ENCODE measurements at regions not wholly inside any gene's neighbourhood (a gene's known extent, or its start where the extent isn't known, plus 50 kb on each side); places are given as distances from the start of the nearest gene placed in this dataset.

DNA sequence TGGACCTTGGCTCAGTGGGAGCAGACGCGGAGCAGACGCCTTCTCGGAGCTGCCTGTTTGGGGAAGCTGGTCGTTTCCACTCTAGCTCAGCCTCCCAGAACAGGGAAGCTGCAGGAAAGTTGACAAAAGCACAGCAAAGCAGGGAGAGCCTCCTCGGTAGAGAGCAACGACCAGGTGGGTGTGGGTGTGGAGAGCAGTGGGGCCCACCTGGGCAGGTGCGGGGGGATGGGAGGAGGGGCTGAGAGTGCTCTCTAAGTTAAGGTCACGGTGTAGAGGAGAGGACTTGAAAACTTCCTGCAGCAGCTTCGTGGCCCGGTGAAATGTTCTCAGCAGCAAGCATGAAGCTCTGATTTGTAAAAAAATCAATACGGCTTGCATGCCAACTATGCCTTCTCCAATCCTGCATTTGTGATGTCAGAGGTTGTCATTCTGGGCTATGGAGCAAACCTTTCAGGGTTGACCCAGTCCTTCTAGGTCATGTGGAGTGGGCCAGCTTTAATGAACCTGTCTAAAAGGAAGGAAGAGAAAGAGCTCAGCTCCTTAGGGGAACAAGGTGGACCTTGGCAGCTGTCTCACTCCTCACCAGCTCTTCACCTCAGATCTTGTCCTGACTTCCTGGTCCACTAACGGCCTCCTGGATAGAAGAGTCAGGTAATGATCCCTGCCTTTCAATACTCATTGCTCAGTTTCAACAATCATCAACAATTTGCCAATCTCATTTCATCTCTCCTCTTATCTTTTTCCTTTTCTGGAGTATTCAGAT, 85.8 kb upstream of the UBL3 start:
- ChIA-PET POLR2A (interaction anchor here (0.8 kb wide), 1 partner anchor 61 kb away, joined by 3 read pairs; no protein-coding TSS in a partner anchor), CTCF (interaction anchor here (1.2 kb wide), 2 partner anchors 12 to 176 kb away, joined by 5 read pairs; no protein-coding TSS in a partner anchor)
- Mint-ChIP-seq H3K36me3 (ENCODE audit: insufficient read depth, unreplicated experiment) (no peaks in the 10 kb centered on the region), H3K27me3 (ENCODE audit: insufficient read depth, unreplicated experiment) (no peaks in the 10 kb centered on the region), H3K27ac (ENCODE audit: low read depth, unreplicated experiment) (no peak overlapping the region), H3K4me1 (ENCODE audit: insufficient read depth, unreplicated experiment) (no peaks in the 10 kb centered on the region), H3K9me3 (ENCODE audit: unreplicated experiment) (no peaks in the 10 kb centered on the region), H3K4me3 (ENCODE audit: unreplicated experiment) (no peak overlapping the region)
- no TSS peak for BruUV-seq (replicated peaks)
- intact Hi-C loops (cut with micrococcal nuclease) = loop anchor here (10.0 kb wide), 1 partner anchor 619 kb away; no protein-coding TSS in a partner anchor
- DNase-seq (ENCODE audit: unreplicated experiment) = no peak
- TF ChIP-seq CTCF (IDR thresholded peaks at IDR 0.05; ENCODE audit: unreplicated experiment) = no peak

DNA sequence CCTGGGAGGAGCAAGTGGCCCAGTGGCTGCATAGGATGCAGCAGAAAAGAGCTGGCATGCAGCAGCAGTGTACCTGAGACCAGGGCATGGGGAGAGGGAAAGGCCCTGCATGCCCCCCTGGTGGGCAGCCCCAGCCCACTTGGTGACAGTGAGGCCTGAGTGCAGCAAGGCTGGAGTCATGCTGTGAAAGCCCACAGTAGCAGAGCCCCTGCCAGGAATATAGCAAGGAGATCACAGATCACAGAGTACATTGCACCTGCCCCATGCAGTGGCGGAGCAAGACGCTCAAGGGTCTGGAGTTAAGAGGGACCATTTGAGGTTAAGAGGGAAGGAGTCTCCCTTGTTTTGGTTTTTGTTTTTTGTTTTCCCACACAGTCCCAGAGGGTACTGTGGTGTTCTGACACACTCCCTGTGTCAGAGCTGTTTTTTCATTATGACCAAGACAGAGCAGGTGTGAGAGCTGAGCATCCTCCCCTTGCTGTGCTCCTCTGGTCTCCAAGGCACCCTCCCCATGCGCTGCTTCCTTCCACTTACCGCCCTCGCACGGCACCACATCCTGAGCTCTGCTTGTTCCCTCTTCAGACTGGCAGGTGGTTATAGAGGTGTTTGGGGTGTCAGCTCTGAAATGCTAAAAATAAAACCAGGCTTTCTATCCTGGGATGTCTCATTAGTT, 85.0 kb upstream of the UBL3 start:
- ChIA-PET CTCF (interaction anchor here (0.6 to 1.6 kb wide), 4 partner anchors 9 to 177 kb away, joined by 3 to 6 read pairs (median 5); no protein-coding TSS in a partner anchor), POLR2A (interaction anchor here (0.8 kb wide), 1 partner anchor 62 kb away, joined by 3 read pairs; no protein-coding TSS in a partner anchor)
- H3K36me3 Mint-ChIP-seq (ENCODE audit: insufficient read depth, unreplicated experiment) = no peaks in the 10 kb centered on the region
- no peak for DNase-seq (ENCODE audit: unreplicated experiment)
- H3K4me3 Mint-ChIP-seq (ENCODE audit: unreplicated experiment) = no peak overlapping the region
- H3K4me1 Mint-ChIP-seq (ENCODE audit: insufficient read depth, unreplicated experiment) = no peaks in the 10 kb centered on the region
- BruUV-seq (replicated peaks) = no TSS peak
- intact Hi-C loops (cut with micrococcal nuclease) = loop anchor here (10.0 kb wide), 1 partner anchor 619 kb away; no protein-coding TSS in a partner anchor
- H3K27ac Mint-ChIP-seq (ENCODE audit: low read depth, unreplicated experiment) = no peak overlapping the region
- no peaks in the 10 kb centered on the region for H3K27me3 Mint-ChIP-seq (ENCODE audit: insufficient read depth, unreplicated experiment)
- H3K9me3 Mint-ChIP-seq (ENCODE audit: unreplicated experiment) = no peaks in the 10 kb centered on the region
- TF ChIP-seq CTCF (IDR thresholded peaks at IDR 0.05; ENCODE audit: unreplicated experiment) = no peak

DNA sequence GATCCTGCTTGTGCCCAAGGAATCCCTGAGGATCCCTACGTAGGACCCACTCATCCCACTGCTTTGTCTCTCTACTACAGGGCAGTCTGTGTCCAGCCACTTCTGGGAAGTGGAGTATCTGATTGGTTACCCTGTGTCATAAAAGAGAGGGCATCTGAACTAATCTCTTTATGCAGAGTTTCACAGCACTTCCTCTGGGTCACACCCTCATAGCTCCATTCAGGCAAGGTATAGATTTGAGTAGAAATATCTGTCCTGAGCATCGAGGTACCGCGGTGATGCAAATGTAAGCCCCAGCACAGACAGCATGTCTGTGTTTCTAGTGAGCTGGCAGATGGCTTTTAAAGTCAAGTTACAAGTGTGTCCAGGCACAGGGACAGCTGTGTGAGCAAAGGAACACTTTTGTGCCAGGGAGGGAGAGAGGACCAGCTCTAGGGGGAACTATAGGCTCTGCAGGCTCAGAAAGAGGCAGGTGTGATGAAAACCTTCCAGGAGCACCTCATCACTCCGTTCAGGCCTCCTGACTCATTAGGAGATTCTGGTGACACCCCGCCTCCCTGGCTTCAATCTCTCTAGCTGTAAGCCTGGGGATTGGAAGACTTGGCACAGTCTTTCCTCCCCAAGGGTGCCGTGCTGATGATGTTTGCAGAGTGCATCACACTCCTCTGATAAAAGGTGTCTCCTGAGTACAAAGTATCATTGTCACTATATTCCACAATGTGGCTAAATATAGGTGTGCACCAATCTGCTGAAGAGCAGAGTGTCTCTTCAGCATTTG, 84.3 kb upstream of the UBL3 start:
- ChIA-PET POLR2A (interaction anchor here (0.7 kb wide), 1 partner anchor 174 kb away, joined by 3 read pairs; no protein-coding TSS in a partner anchor), CTCF (interaction anchor here (0.5 to 1.6 kb wide), 5 partner anchors 8 to 866 kb away, joined by 3 to 6 read pairs (median 3); no protein-coding TSS in a partner anchor)
- TF ChIP-seq CTCF (IDR thresholded peaks at IDR 0.05; ENCODE audit: unreplicated experiment) = no peak

More for the DNA sequence above, 84.3 kb upstream of the UBL3 start:
- no peak overlapping the region for H3K4me3 Mint-ChIP-seq (ENCODE audit: unreplicated experiment)
- no peak for DNase-seq (ENCODE audit: unreplicated experiment)
- no TSS peak for BruUV-seq (replicated peaks)
- no peak overlapping the region for H3K27ac Mint-ChIP-seq (ENCODE audit: low read depth, unreplicated experiment)
- H3K27me3 Mint-ChIP-seq (ENCODE audit: insufficient read depth, unreplicated experiment) = no peaks in the 10 kb centered on the region
- no peaks in the 10 kb centered on the region for H3K4me1 Mint-ChIP-seq (ENCODE audit: insufficient read depth, unreplicated experiment)
- intact Hi-C loops (cut with micrococcal nuclease) = loop anchor here (10.0 kb wide), 1 partner anchor 620 kb away; no protein-coding TSS in a partner anchor
- H3K9me3 Mint-ChIP-seq (ENCODE audit: unreplicated experiment) = no peaks in the 10 kb centered on the region
- no peaks in the 10 kb centered on the region for H3K36me3 Mint-ChIP-seq (ENCODE audit: insufficient read depth, unreplicated experiment)

Data from MCF 10A (cell line).